Amygdala (tissue), 56 donors: ENCODE measurements at regions not wholly inside any gene's neighbourhood (a gene's known extent, or its start where the extent isn't known, plus 50 kb on each side); places are given as distances from the start of the nearest gene placed in this dataset.
A peak's percentile ranks its signal among the peaks of the same experiment; 100 is the strongest.

ENCODE experiments used
- DNase-seq, 56 donors: peaks; one replicate each; lab custom pipeline; 2025; lab: John Stamatoyannopoulos, UW

DNA sequence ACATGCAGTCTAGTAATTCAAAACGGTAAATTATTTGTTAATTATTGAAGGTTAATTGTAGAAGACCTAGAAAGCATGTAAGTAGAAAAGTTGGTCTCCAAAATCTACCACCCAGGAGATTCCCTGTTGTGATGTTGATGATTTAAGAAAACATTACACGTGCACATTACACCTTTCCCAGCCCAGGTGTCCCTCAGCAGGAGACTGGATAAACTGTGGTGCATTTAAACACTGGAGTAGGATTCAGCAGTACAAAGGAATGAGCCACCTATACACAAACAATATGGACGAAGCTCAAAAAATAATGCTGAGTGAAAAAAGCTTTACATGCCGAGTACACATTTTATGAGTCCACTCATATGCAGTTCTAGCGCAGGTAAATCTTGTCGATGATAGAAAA lies 109.0 kb upstream of the STARD3NL start:
- DNase-seq: no peak

DNA sequence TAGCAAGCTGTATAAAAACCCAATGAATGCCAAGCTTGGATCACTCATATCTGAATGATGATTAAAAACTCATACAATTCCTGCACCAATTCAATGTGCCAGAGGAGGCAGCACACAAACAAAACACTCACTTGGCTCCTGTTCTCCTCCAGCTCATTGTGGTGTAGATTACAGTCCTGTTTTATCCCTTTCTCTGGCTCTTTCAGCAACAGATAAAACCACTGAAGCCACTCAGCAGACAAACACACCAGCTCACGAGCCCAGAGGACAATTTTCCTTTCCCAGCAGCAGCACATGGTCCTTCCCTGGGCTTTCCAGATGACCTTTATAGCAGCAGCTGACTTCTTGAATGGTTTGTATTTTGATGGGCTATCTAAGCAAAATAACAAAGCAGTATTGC lies 107.3 kb upstream of the STARD3NL start:
- DNase-seq: no peak

DNA sequence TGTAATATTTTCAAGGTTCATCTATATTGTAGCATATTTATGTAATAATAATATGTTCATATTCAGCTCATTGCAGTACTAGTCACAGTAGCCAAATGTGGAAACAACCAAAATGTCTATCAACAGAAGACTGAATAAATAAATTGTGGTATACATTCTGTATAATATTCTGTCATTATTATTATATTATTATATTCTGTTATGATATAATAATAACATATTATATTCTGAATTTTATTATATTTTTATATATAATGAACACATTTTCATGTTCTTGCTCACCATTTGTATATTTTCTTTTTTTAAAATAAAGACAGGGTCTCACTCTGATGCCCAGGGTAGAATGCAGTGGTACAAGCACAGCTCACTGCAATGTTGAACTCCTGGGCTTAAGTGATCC lies 91.2 kb upstream of the STARD3NL start:
- no peak for DNase-seq

DNA sequence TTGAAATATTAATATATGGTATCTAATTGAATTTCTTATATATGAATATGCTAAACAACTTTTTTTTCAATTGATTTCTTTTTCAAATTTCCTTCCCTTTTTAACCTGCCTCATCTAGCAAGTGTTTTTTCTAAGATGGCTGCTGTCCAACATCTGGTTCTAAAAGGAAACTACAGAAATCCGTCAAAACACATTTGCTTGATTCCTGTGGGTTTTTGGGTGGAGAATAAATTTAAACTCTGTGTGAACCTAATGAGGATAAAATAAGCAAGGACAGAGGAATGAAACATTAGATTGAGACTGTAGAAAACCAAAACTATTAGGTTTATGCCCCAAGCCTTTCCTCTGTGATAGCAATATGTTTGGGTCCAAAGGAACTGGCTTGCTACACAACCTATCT lies 75.5 kb upstream of the STARD3NL start:
- no peak for DNase-seq

DNA sequence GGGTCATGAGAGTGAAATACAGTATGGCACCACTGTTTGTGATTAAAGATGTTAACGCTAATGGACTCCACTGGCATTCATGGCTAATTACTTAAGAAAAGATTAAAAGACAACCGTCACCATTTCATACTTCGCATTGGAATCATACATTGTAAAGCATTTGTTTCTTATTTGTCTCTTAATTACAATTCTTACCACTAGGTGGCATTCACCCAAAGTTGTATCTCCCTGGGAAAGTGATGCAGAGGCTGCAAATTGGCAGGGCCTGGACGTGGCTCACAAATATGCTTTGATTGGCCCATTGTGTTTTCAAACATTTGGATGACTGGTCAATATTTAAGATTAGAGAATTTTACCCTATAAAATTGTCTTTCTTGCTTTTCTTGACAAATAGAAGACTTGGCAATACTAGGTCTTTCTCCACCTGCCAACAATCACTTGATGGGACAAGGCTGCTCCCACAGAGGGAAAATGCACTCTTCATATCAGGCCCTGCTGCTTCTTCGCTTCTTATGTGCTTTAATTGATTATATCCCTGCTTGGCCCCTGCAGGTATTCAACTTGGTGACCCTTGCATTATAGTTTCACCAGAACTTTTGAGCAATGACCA lies 72.1 kb upstream of the STARD3NL start:
- DNase-seq: peak in 4 of 56 donors; percentile 1 to 14 (median 1)

DNA sequence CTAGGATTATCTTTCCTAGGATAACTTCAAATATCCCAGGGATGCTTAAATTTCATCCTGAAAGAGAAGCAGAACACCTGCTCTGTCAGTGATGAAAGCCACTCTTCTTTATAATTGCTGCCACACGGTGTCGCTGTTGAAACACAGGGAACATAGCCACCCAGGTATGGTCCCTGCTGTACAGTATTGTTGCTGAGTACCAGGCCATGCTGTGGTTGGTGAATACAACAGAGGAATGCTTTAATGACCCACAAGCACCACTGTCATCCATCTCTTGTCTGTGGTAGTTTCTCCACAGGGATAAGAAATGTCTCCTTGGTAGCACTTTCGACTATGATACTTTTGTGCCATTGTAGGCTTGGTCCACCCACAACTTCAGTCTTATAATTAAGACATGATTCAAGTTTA lies 70.6 kb upstream of the STARD3NL start:
- peak in 39 of 56 donors; percentile 0 to 79 (median 11) for DNase-seq

DNA sequence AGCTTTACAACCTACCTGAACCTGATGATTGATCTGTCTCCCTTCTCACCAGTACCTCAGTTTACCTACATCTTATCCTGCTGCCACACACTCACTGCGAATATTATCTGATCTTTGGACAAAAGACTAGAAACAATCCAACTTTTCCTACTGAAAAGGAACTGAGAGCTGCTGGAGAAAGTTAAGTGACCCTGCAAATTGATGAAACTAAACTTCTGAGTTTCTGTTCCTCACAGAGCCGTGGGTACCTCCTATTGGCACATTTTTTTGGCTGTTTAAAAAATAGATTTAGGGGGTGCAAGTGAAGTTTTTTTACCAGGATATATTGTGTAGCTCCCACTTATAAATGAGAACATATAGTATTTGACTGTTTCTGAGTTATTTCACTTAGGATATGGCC lies 66.0 kb upstream of the STARD3NL start:
- DNase-seq: no peak

DNA sequence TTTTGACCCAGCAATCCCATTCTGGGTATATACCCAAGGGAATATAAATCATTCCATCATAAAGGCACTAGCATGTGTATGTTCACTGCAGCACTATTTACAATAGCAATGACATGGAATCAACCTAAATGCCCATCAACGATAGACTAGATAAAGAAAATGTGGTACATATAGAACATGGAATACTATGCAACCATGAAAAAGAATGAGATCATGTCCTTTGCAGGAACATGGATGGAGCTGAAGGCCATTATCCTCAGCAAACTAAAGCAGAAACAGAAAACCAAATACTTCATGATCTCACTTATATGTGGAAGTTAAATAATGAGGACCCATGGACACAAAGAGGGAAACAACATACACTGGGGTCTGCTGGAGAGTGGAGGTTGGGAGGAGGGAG lies 58.0 kb upstream of the STARD3NL start:
- no peak for DNase-seq

DNA sequence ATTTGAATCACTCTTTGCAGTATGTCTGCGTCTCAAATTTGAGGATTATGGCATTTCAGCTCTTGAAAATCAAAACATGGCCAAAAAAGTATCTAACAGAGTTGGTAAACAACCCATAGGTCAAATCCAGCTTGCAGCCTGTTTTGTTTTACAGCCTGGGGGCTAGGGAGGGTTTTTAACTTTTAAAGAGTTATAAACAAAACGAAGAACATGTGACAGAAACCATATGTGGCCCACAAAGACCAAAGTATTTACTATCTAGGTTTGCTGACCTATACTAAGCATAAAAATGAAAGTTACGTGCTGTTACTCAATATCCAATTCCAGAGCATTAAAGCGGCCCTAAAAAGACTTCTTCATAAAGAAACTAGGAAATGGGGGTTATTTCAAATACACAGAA lies 55.5 kb upstream of the STARD3NL start:
- DNase-seq: no peak

DNA sequence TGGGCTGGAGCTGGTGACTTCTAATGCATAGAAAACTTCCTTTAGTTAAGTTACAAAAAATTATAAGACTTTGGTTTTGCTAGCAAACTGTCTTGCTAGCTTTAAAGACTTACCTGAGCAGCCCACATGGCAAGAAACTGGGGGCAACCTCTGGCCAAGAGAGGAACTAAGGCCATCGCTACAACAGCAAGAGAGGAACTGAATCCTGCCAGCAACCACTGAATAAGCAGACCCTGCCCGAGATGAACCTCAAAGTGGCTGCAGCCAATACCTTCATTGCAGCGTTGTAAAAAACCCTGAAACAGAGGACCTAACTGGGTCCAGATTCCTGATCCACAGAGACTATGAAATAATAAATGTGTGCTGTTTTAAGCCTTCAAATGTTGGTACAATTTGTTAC lies 54.6 kb upstream of the STARD3NL start:
- DNase-seq: no peak

DNA sequence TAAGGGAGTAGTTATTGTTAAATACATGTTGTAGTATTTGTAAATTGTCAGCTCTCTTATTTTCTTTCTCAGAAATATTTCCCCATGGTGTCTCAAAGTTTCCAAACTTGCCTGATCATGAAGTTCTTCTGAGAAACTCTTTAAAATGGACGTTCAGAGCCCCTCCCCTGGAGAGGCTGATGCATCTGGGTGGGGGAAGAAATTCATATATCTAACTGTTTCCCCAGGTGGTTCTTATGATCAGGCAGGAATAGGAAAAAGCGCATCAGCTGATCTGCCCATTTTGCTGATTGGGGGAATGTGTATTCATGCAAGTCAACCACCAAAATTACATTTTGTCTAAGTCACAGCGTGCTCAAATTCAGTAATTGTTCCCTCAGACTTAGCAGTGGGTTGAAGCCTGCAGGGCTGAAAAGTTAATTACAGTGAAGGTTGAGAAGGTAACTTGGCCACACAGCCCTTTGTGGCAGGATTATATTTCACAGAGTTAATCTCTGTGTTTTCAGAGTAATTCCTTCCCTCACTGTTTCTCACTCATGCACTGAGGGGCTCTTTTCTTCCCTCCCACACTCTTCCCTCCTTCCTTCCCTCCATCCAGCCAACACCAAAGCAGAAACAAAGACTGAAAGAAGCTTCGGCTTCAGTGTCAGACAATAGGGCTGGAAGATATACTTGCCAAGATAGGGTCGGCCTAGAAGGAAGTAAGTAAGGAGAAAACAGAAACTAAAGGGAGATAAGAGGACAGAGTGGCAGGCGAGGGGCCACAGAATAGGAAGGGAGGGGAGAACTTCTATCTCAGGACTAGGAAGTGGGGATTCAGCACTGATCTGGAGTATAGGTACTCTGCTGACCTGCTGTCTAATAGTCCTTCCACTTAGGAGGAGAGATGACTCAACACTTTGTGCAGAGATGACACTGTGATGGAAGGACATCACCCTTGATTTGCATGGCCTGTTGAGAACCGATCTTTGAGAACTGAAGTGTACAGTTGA lies 50.5 kb upstream of the STARD3NL start:
- no peak for DNase-seq
